ENCODE measurements at regions not wholly inside any gene's neighbourhood (a gene's known extent, or its start where the extent isn't known, plus 50 kb on each side); places are given as distances from the start of the nearest gene placed in this dataset.
"Not testable (repeated sequence)": the region's sequence is repeated elsewhere in the genome, so short reads cannot be mapped to it uniquely, and the experiment has no call there.

DNA sequence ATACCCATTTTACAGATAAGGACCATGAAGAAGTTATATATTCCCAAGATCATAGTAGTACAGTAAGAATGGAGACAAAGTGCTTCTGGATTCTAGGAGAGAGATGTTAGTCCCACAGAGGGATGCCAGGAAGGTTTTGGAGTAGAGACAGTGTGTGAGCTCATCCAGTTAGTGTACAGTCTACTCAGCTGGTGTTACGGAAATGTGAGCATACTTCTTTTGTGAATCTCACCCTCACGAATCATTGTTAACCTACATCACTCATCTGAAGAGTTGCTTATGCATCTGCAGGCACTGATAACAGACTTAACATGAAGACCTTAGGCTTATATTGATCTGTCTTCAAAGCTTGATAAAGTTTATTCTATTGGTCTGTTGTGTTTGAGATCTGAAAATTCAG is 106.6 kb upstream of the PTPRG start:
- DNase-seq (ENCODE audit: low read depth, low spot score) = no peak
- WGBS (ENCODE audit: insufficient coverage, insufficient read length) = no CpG with 5 or more reads among the region's 2 CpGs

GRCh38 chr3:61460636-61461035 is 100.7 kb upstream of the PTPRG start:
- H3K4me1 ChIP-seq (ENCODE audit: control insufficient read depth, insufficient read depth, low read length) = no peaks in the 10 kb centered on the region
- no CpG with 5 or more reads among the region's 2 CpGs for WGBS (ENCODE audit: insufficient coverage, insufficient read length)
- H3K9me3 ChIP-seq (ENCODE audit: control insufficient read depth, insufficient read depth, low read length) = no peaks in the 10 kb centered on the region
- H3K36me3 ChIP-seq (ENCODE audit: control insufficient read depth, insufficient read depth, low read length) = no peaks in the 10 kb centered on the region
- no peak for DNase-seq (ENCODE audit: low read depth, low spot score)
- H3K4me3 ChIP-seq (ENCODE audit: low read length) = no peak overlapping the region
- H3K27me3 ChIP-seq (ENCODE audit: control insufficient read depth, insufficient read depth, low read length) = no peaks in the 10 kb centered on the region
- H3K27ac ChIP-seq (ENCODE audit: low read length) = no peak overlapping the region

More for the DNA sequence above, 106.6 kb upstream of the PTPRG start:
- no peaks in the 10 kb centered on the region for H3K9me3 ChIP-seq (ENCODE audit: control insufficient read depth, insufficient read depth, low read length)
- no peak overlapping the region for H3K4me3 ChIP-seq (ENCODE audit: low read length)
- H3K36me3 ChIP-seq (ENCODE audit: control insufficient read depth, insufficient read depth, low read length) = no peaks in the 10 kb centered on the region
- H3K27ac ChIP-seq (ENCODE audit: low read length) = no peak overlapping the region
- H3K4me1 ChIP-seq (ENCODE audit: control insufficient read depth, insufficient read depth, low read length) = no peaks in the 10 kb centered on the region
- no peaks in the 10 kb centered on the region for H3K27me3 ChIP-seq (ENCODE audit: control insufficient read depth, insufficient read depth, low read length)

DNA sequence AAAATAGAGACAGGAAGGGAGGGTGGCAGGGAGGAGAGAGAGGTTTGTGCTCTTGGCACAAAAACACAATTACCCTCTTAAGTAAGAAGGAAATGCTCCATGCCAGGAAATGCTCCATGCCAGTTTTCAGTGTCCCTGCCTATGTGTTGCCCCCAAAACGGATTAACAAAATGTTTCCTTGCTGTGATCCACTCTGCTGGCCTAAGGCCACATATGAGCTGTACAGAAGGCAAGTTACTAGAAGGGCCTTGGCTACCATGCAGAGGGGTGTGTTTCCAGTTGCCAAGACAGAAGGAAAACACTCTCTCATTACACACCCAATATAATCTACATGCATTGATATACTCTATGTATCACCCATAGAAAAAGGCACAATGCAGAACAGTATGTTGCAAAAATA is 98.2 kb upstream of the PTPRG start:
- H3K27ac ChIP-seq (ENCODE audit: low read length) = no peak overlapping the region
- no peak for DNase-seq (ENCODE audit: low read depth, low spot score)
- H3K4me3 ChIP-seq (ENCODE audit: low read length) = no peak overlapping the region
- H3K36me3 ChIP-seq (ENCODE audit: control insufficient read depth, insufficient read depth, low read length) = no peaks in the 10 kb centered on the region
- H3K4me1 ChIP-seq (ENCODE audit: control insufficient read depth, insufficient read depth, low read length) = no peaks in the 10 kb centered on the region
- no CpG with 5 or more reads among the region's 1 CpG for WGBS (ENCODE audit: insufficient coverage, insufficient read length)
- no peaks in the 10 kb centered on the region for H3K9me3 ChIP-seq (ENCODE audit: control insufficient read depth, insufficient read depth, low read length)
- no peaks in the 10 kb centered on the region for H3K27me3 ChIP-seq (ENCODE audit: control insufficient read depth, insufficient read depth, low read length)

GRCh38 chr3:61464518-61465140 is 96.7 kb upstream of the PTPRG start:
- Histone ChIP-seq H3K27ac (ENCODE audit: low read length) (no peak overlapping the region), H3K9me3 (ENCODE audit: control insufficient read depth, insufficient read depth, low read length) (no peaks in the 10 kb centered on the region), H3K27me3 (ENCODE audit: control insufficient read depth, insufficient read depth, low read length) (no peaks in the 10 kb centered on the region), H3K4me3 (ENCODE audit: low read length) (no peak overlapping the region), H3K4me1 (ENCODE audit: control insufficient read depth, insufficient read depth, low read length) (no peaks in the 10 kb centered on the region), H3K36me3 (ENCODE audit: control insufficient read depth, insufficient read depth, low read length) (no peaks in the 10 kb centered on the region)
- DNase-seq (ENCODE audit: low read depth, low spot score) = no peak
- no CpG with 5 or more reads among the region's 9 CpGs for WGBS (ENCODE audit: insufficient coverage, insufficient read length)

GRCh38 chr3:61466357-61466756 is 95.0 kb upstream of the PTPRG start:
- no peaks in the 10 kb centered on the region for H3K9me3 ChIP-seq (ENCODE audit: control insufficient read depth, insufficient read depth, low read length)
- H3K4me3 ChIP-seq (ENCODE audit: low read length) = no peak overlapping the region
- no peaks in the 10 kb centered on the region for H3K27me3 ChIP-seq (ENCODE audit: control insufficient read depth, insufficient read depth, low read length)
- no peak for DNase-seq (ENCODE audit: low read depth, low spot score)
- no peaks in the 10 kb centered on the region for H3K4me1 ChIP-seq (ENCODE audit: control insufficient read depth, insufficient read depth, low read length)
- H3K36me3 ChIP-seq (ENCODE audit: control insufficient read depth, insufficient read depth, low read length) = no peaks in the 10 kb centered on the region
- H3K27ac ChIP-seq (ENCODE audit: low read length) = no peak overlapping the region
- no CpG with 5 or more reads among the region's 3 CpGs for WGBS (ENCODE audit: insufficient coverage, insufficient read length)

- no peak for DNase-seq (ENCODE audit: low read depth, low spot score)
- Histone ChIP-seq H3K4me3 (ENCODE audit: low read length) (no peak overlapping the region), H3K36me3 (ENCODE audit: control insufficient read depth, insufficient read depth, low read length) (no peaks in the 10 kb centered on the region), H3K9me3 (ENCODE audit: control insufficient read depth, insufficient read depth, low read length) (no peaks in the 10 kb centered on the region), H3K27ac (ENCODE audit: low read length) (no peak overlapping the region), H3K4me1 (ENCODE audit: control insufficient read depth, insufficient read depth, low read length) (no peaks in the 10 kb centered on the region), H3K27me3 (ENCODE audit: control insufficient read depth, insufficient read depth, low read length) (no peaks in the 10 kb centered on the region)
- no CpG with 5 or more reads among the region's 4 CpGs for WGBS (ENCODE audit: insufficient coverage, insufficient read length)
Observed at GRCh38 chr3:61483997-61484396, 77.4 kb upstream of the PTPRG start.

DNA sequence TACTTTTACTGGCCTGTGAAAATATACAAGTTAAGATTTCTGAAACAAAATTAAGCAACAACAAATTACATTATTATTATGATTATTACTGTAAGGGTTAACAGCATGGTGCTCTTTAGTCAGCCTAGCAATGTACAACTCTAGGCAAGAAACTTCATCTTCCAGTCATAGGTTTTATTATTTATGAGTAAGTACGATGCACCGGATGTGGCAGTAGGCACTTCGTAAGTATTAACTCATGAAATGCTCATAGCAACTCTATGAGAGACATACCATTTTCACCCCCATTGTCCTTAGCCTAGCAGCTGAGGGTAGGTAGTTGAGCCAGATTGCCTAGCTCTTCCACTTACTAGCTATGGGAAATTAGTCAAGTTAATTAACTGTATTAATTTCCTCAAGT is 68.0 kb upstream of the PTPRG start:
- DNase-seq (ENCODE audit: low read depth, low spot score) = no peak
- no CpG with 5 or more reads among the region's 3 CpGs for WGBS (ENCODE audit: insufficient coverage, insufficient read length)
- H3K27me3 ChIP-seq (ENCODE audit: control insufficient read depth, insufficient read depth, low read length) = no peaks in the 10 kb centered on the region

GRCh38 chr3:61494309-61494708 is 67.1 kb upstream of the PTPRG start:
- H3K36me3 ChIP-seq (ENCODE audit: control insufficient read depth, insufficient read depth, low read length); DNase-seq (ENCODE audit: low read depth, low spot score); H3K4me1 ChIP-seq (ENCODE audit: control insufficient read depth, insufficient read depth, low read length); H3K9me3 ChIP-seq (ENCODE audit: control insufficient read depth, insufficient read depth, low read length); H3K4me3 ChIP-seq (ENCODE audit: low read length); H3K27ac ChIP-seq (ENCODE audit: low read length); H3K27me3 ChIP-seq (ENCODE audit: control insufficient read depth, insufficient read depth, low read length): not testable (repeated sequence)
- no CpG with 5 or more reads among the region's 3 CpGs for WGBS (ENCODE audit: insufficient coverage, insufficient read length)

More for the DNA sequence above, 68.0 kb upstream of the PTPRG start:
- no peaks in the 10 kb centered on the region for H3K36me3 ChIP-seq (ENCODE audit: control insufficient read depth, insufficient read depth, low read length)
- no peak overlapping the region for H3K27ac ChIP-seq (ENCODE audit: low read length)
- no peaks in the 10 kb centered on the region for H3K9me3 ChIP-seq (ENCODE audit: control insufficient read depth, insufficient read depth, low read length)
- no peaks in the 10 kb centered on the region for H3K4me1 ChIP-seq (ENCODE audit: control insufficient read depth, insufficient read depth, low read length)
- H3K4me3 ChIP-seq (ENCODE audit: low read length) = no peak overlapping the region

GRCh38 chr3:61497463-61497862 is 63.9 kb upstream of the PTPRG start:
- Histone ChIP-seq H3K36me3 (ENCODE audit: control insufficient read depth, insufficient read depth, low read length) (no peaks in the 10 kb centered on the region), H3K27ac (ENCODE audit: low read length) (no peak overlapping the region), H3K4me1 (ENCODE audit: control insufficient read depth, insufficient read depth, low read length) (no peaks in the 10 kb centered on the region), H3K4me3 (ENCODE audit: low read length) (no peak overlapping the region), H3K9me3 (ENCODE audit: control insufficient read depth, insufficient read depth, low read length) (no peaks in the 10 kb centered on the region), H3K27me3 (ENCODE audit: control insufficient read depth, insufficient read depth, low read length) (no peaks in the 10 kb centered on the region)
- WGBS (ENCODE audit: insufficient coverage, insufficient read length) = no CpG with 5 or more reads among the region's 2 CpGs
- DNase-seq (ENCODE audit: low read depth, low spot score) = no peak

DNA sequence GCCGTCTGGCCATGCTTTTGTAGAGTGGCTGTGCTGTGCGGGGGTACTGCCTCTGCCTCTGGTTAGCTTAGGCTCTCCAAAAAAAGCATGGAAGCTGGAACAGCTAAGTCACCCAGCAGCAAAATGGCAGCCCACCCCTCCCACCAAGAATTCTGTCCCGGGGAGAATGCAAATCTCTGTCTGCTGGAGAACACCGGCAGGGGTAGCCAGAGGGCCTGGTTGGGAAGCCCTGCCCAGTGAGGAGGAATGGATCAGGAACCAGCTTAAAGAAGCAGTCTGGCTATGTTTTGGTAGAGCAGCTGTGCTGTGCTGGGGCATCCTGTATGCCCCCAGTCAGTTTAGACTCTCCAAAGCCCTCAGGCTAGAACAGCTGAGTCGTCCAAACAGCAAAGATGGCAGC is 56.2 kb upstream of the PTPRG start:
- H3K27ac ChIP-seq (ENCODE audit: low read length) = no peak overlapping the region
- H3K27me3 ChIP-seq (ENCODE audit: control insufficient read depth, insufficient read depth, low read length) = no peaks in the 10 kb centered on the region
- H3K4me3 ChIP-seq (ENCODE audit: low read length) = no peak overlapping the region
- no CpG with 5 or more reads among the region's 5 CpGs for WGBS (ENCODE audit: insufficient coverage, insufficient read length)
- H3K4me1 ChIP-seq (ENCODE audit: control insufficient read depth, insufficient read depth, low read length) = no peaks in the 10 kb centered on the region
- no peaks in the 10 kb centered on the region for H3K36me3 ChIP-seq (ENCODE audit: control insufficient read depth, insufficient read depth, low read length)
- DNase-seq (ENCODE audit: low read depth, low spot score) = no peak
- H3K9me3 ChIP-seq (ENCODE audit: control insufficient read depth, insufficient read depth, low read length) = no peaks in the 10 kb centered on the region

DNA sequence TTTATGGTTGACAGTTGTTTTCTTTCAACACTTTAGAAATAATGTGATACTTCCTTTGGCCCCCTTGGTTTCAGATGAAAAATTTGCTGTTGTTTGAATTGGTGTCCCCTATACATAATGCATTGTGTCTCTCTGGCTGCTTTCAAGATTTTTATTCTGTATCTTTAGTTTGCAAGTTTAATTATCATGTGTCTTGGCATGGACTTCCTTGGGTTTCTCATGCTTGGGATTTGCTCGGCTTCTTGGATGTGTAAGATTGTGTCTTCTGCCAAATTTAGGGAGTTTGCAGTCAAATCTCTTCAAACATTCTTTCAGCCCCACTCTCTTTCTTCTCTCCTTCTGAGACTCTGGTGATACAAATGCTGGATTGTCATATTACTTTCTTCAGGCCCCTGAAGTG is 53.4 kb upstream of the PTPRG start:
- Histone ChIP-seq H3K4me1 (ENCODE audit: control insufficient read depth, insufficient read depth, low read length) (no peaks in the 10 kb centered on the region), H3K4me3 (ENCODE audit: low read length) (no peak overlapping the region), H3K36me3 (ENCODE audit: control insufficient read depth, insufficient read depth, low read length) (no peaks in the 10 kb centered on the region), H3K27ac (ENCODE audit: low read length) (no peak overlapping the region), H3K9me3 (ENCODE audit: control insufficient read depth, insufficient read depth, low read length) (no peaks in the 10 kb centered on the region), H3K27me3 (ENCODE audit: control insufficient read depth, insufficient read depth, low read length) (no peaks in the 10 kb centered on the region)
- WGBS (ENCODE audit: insufficient coverage, insufficient read length) = no CpG with 5 or more reads among the region's 1 CpG
- DNase-seq (ENCODE audit: low read depth, low spot score) = no peak

All from iPS DF 6.9 (cell line).